Hematopoietic multipotent progenitor cell treated with erythropoietin and hydrocortisone succinate and interleukin-3 and kit ligand, for 17 days (in vitro differentiated cells): ENCODE measurements at regions not wholly inside any gene's neighbourhood (a gene's known extent, or its start where the extent isn't known, plus 50 kb on each side); places are given as distances from the start of the nearest gene placed in this dataset.
A peak's percentile ranks its signal among the peaks of the same experiment; 100 is the strongest.

Experiments
- DNase-seq: peaks from one replicate; pipeline ENCODE4 v3.0.0-alpha.2; 2015; ENCODE audit warnings: low spot score

GRCh38 chr18:39515299-39515698 lies 1949.7 kb upstream of the CELF4 start:
- DNase-seq, result no peak

- DNase-seq, result no peak
These were observed 1947.6 kb upstream of the CELF4 start for GRCh38 chr18:39513186-39513585.

- DNase-seq, result no peak
These were observed 1941.2 kb upstream of the CELF4 start for GRCh38 chr18:39506581-39507330.

GRCh38 chr18:39500306-39500705 lies 1934.7 kb upstream of the CELF4 start:
- no peak for DNase-seq

- DNase-seq, result no peak
These were observed 1932.2 kb upstream of the CELF4 start for GRCh38 chr18:39497821-39498220.

- DNase-seq, result no peak
These were observed 1931.4 kb upstream of the CELF4 start for GRCh38 chr18:39496986-39497385.

- no peak for DNase-seq
These were observed 1928.8 kb upstream of the CELF4 start for GRCh38 chr18:39494211-39494896.

GRCh38 chr18:39491408-39491807 lies 1925.8 kb upstream of the CELF4 start:
- no peak for DNase-seq

GRCh38 chr18:39489431-39489830 lies 1923.8 kb upstream of the CELF4 start:
- DNase-seq, result no peak

GRCh38 chr18:39487932-39488331 lies 1922.3 kb upstream of the CELF4 start:
- no peak for DNase-seq

- no peak for DNase-seq
These were observed 1920.7 kb upstream of the CELF4 start for GRCh38 chr18:39486268-39486667.

GRCh38 chr18:39485696-39486095 lies 1920.1 kb upstream of the CELF4 start:
- no peak for DNase-seq

- no peak for DNase-seq
These were observed 1915.7 kb upstream of the CELF4 start for GRCh38 chr18:39481281-39481680.

- DNase-seq, result no peak
These were observed 1915.0 kb upstream of the CELF4 start for GRCh38 chr18:39480494-39481195.

- no peak for DNase-seq
These were observed 1898.4 kb upstream of the CELF4 start for GRCh38 chr18:39464006-39464405.

GRCh38 chr18:39462436-39462835 lies 1896.8 kb upstream of the CELF4 start:
- no peak for DNase-seq

- DNase-seq, result no peak
These were observed 1894.5 kb upstream of the CELF4 start for GRCh38 chr18:39460136-39460535.

- no peak for DNase-seq
These were observed 1889.7 kb upstream of the CELF4 start for GRCh38 chr18:39455285-39455684.

- DNase-seq, result no peak
These were observed 1889.3 kb upstream of the CELF4 start for GRCh38 chr18:39454866-39455265.

GRCh38 chr18:39453882-39454281 lies 1888.3 kb upstream of the CELF4 start:
- peak; percentile 4 for DNase-seq

- DNase-seq, result no peak
These were observed 1887.8 kb upstream of the CELF4 start for GRCh38 chr18:39453356-39453755.

- no peak for DNase-seq
These were observed 1885.4 kb upstream of the CELF4 start for GRCh38 chr18:39450958-39451357.

- no peak for DNase-seq
These were observed 1884.0 kb upstream of the CELF4 start for GRCh38 chr18:39449566-39449965.
